ENCODE measurements at regions not wholly inside any gene's neighbourhood (a gene's known extent, or its start where the extent isn't known, plus 50 kb on each side); places are given as distances from the start of the nearest gene placed in this dataset.
"Not testable (repeated sequence)": the region's sequence is repeated elsewhere in the genome, so short reads cannot be mapped to it uniquely, and the experiment has no call there.

DNA sequence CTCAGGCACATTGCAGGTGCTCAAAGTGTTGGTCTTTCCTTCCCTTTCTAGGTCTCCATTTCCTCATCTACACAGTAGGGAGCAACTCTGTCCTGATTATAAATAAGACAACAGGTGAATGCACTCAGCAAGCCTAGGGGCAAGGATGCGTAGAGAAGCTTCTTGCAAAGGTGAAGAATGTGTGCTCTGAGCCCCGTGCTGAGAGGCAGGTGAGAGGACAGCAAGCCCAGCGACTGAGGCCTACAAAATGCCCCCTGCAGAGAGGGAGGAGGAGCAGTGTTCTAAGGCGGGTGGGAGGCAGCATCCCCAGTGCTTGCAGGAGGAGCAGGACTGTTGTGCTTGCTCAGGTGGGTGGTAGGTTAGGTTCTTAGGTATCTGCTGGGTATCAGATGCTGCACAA, 153.5 kb upstream of the ZNF337 start:
- DNase-seq; H3K36me3 ChIP-seq; H3K27ac ChIP-seq; ATAC-seq; H3K9me3 ChIP-seq; H3K4me3 ChIP-seq; H3K27me3 ChIP-seq; intact Hi-C loops (cut with DNase I): not testable (repeated sequence)
- WGBS, 2 donors = 55 to 79% methylated on average over 4 of the region's 4 CpGs
- peaks cover 0 to 22% (median 0%) of the 10 kb centered on the region in 9 donors for H3K4me1 ChIP-seq

DNA sequence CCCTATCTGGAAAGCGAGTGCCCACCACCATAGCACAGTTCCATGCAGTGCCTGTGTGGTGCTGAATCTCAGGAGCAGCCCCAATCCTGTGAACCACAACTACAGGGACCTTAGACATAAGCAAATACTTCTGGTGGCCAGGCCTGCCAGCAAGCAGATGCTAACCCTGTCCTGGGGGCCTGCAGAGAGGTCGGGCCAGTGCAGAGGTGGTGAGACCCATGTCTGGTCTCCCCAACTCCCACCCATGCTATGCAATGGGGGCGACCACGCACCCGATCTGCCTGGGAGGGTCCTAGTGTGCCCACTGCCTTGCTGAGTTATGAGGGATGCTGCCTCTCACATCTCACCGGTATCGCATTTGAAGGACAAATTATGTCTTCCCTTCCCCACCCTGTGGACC, 151.6 kb upstream of the ZNF337 start:
- ATAC-seq (no peak), DNase-seq (no peak)
- intact Hi-C loops (cut with DNase I) = no loop called here
- H3K27me3 ChIP-seq = no peaks in the 10 kb centered on the region
- H3K4me1 ChIP-seq = peaks cover 0 to 21% (median 0%) of the 10 kb centered on the region in 9 donors
- no peaks in the 10 kb centered on the region for H3K36me3 ChIP-seq
- 91 to 92% methylated on average over 7 of the region's 7 CpGs for WGBS, 2 donors
- TF ChIP-seq, protein P1, sequence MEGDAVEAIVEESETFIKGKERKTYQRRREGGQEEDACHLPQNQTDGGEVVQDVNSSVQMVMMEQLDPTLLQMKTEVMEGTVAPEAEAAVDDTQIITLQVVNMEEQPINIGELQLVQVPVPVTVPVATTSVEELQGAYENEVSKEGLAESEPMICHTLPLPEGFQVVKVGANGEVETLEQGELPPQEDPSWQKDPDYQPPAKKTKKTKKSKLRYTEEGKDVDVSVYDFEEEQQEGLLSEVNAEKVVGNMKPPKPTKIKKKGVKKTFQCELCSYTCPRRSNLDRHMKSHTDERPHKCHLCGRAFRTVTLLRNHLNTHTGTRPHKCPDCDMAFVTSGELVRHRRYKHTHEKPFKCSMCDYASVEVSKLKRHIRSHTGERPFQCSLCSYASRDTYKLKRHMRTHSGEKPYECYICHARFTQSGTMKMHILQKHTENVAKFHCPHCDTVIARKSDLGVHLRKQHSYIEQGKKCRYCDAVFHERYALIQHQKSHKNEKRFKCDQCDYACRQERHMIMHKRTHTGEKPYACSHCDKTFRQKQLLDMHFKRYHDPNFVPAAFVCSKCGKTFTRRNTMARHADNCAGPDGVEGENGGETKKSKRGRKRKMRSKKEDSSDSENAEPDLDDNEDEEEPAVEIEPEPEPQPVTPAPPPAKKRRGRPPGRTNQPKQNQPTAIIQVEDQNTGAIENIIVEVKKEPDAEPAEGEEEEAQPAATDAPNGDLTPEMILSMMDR (IDR thresholded peaks at IDR 0.05) = no peak
- no peak overlapping the region for H3K4me3 ChIP-seq
- no peaks in the 10 kb centered on the region for H3K9me3 ChIP-seq
- no peak overlapping the region for H3K27ac ChIP-seq

DNA sequence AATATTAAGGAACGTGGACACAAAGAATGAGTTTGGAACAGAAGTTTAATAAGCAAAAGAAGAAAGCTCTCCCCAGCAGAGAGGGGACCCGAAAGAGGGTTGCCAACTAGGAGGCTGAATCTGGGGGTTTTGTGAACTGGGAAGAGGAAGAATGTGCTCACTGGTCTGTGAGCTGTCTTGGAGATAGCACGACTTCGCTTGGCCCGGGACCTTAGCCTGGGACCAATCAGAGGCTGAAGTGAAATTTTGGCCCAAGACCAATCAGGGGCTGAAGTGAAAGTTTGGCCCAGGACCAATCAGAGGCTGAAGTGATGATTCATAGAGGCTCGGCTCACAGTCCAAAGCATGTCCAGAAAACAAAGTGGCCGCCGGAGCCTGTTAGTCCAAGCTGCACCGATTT, 148.0 kb upstream of the ZNF337 start:
- H3K27me3 ChIP-seq; intact Hi-C loops (cut with DNase I); H3K9me3 ChIP-seq; H3K36me3 ChIP-seq; H3K4me1 ChIP-seq; DNase-seq; H3K27ac ChIP-seq: not testable (repeated sequence)
- ATAC-seq = peak in 7 of 8 donors; percentile 44 to 83 (median 77)
- peak overlapping the region in 1 of 10 donors; percentile 11 for H3K4me3 ChIP-seq
- WGBS, 2 donors = no CpG with 5 or more reads among the region's 9 CpGs

DNA sequence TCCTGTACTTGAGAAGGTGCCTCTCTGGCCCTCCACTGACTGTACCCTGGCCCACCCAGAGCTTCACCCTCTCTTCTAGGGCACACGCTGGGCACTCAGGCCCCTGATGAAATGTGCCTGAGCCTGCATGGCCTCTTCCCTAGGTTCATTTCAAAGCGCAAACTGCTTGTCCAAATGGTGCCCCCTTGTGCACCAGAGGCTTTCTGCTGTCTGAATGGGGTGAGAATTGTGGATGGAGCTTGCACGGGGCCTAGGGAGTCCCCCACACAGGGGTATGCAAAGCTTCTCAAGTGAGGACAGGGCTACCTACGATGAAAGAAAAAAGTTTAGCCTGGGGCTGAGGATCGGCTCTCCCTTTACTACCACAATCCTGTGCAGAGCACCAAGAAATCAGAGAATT, 116.9 kb upstream of the ZNF337 start:
- H3K27ac ChIP-seq; DNase-seq; ATAC-seq; intact Hi-C loops (cut with DNase I); H3K9me3 ChIP-seq; H3K27me3 ChIP-seq; H3K36me3 ChIP-seq; H3K4me3 ChIP-seq; H3K4me1 ChIP-seq: not testable (repeated sequence)
- no CpG with 5 or more reads among the region's 5 CpGs for WGBS, 2 donors

DNA sequence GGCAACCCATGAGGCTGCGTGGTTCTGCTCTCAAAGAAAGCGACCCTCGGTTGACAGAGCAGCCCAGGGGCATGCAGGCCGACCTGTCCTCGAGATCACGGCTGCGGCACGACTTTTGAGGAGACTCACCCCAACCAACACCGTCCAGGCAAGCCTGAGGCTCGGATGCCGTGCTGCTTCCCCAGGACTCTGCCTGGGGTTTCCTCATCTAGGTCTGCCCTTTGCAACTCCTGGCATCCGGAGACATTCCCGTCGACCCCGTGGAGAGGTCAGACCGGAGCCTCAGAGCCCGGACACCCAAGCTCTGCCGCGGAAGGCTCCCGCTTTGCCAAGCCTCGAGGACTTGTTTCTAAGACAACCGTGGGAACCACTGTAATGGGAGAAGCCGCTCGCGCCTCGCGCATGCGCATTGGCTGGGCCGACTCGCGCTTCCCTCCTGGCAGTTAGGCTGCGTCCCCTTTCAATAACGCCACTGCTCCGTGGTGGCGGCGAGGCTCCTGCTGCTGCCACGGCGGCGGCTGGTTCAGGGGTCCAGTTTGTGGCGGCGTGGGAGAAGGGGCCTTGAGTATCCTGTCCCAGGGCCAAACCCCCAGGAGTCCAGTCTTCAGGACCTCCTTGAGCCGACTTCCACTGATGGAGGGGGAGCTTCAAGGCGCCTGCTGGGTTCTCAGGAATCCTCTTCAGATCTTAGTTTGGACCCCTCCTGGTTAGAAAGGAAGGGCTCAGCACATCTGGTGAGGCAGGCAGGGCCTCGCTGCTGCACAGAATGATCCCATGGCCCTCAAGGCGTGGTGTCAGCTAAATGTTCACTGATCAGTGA, 101.7 kb upstream of the ZNF337 start:
- WGBS, 2 donors = no CpG with 5 or more reads among the region's 45 CpGs
- H3K9me3 ChIP-seq; DNase-seq; H3K27me3 ChIP-seq; H3K4me1 ChIP-seq; H3K4me3 ChIP-seq; H3K27ac ChIP-seq; H3K36me3 ChIP-seq; intact Hi-C loops (cut with DNase I): not testable (repeated sequence)
- ATAC-seq = peak in 7 of 8 donors; percentile 49 to 86 (median 70)

DNA sequence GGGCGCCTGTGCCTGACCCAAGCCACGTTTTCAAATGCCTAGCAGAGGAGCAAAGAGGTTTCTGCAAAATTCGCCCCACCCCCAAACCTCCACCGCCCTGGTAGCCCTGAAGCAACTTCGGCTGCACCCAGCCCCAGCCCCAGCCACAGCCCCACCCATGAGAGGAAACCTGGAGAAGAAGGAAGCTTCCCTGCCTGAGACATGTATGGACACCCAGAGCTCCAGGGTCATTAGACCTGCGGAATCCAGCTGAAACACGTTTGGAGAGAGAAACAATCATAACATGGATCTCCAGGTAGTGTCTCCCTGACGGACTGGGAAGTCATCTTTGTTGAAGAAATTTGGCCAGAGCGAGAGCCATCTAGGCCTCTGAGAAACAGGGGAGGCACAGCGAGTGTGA, 100.4 kb upstream of the ZNF337 start:
- H3K9me3 ChIP-seq; H3K27me3 ChIP-seq; H3K27ac ChIP-seq; DNase-seq; H3K4me3 ChIP-seq; H3K4me1 ChIP-seq; H3K36me3 ChIP-seq; intact Hi-C loops (cut with DNase I); ATAC-seq: not testable (repeated sequence)
- WGBS, 2 donors = no CpG with 5 or more reads among the region's 10 CpGs

DNA sequence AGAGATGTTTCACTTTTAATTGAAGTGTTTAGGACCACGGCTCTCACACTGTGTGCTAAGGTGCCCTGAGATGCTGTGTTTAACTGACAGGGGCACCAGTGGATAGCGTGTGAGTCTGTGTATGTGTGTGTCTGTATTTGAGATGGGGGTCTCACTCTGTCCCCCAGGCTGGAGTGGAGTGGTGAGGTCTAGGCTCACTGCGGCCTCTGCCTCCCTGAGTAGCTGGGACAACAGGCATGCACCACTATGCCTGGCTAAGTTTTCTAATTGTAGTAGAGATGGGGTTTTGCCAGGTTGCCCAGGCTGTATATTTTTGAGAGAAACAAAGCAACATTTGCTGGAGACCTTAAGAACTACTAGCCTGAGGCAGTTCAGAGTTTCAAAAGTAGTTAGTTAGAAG, 80.6 kb upstream of the ZNF337 start:
- H3K27ac ChIP-seq; H3K27me3 ChIP-seq; DNase-seq; H3K4me3 ChIP-seq; H3K4me1 ChIP-seq; ATAC-seq; H3K36me3 ChIP-seq; intact Hi-C loops (cut with DNase I); H3K9me3 ChIP-seq: not testable (repeated sequence)
- 87 to 90% methylated on average over 3 of the region's 3 CpGs for WGBS, 2 donors

DNA sequence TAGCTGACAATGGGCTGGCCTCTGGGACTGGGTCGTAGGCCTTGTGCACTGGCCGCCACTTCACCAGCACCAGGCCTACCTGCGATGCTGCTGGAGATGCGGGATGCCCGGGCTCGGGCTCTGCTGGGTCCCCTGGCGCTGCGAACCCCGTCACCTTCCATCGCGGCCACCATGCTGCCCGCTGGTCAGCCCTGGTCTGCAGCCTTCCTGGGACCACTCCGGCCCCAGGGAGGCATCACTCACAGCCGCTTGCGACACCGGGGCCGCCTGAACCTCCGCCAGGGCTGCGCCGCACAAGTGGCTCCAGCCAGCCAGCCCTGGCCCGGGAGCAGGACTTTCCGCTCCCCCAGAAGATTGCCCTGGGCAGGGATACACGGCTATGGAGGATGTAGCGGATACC, 78.1 kb upstream of the ZNF337 start:
- ATAC-seq; H3K4me3 ChIP-seq; H3K9me3 ChIP-seq; DNase-seq; H3K27ac ChIP-seq; H3K4me1 ChIP-seq; H3K27me3 ChIP-seq; intact Hi-C loops (cut with DNase I); H3K36me3 ChIP-seq: not testable (repeated sequence)
- 88 to 90% methylated on average over 24 of the region's 24 CpGs for WGBS, 2 donors

DNA sequence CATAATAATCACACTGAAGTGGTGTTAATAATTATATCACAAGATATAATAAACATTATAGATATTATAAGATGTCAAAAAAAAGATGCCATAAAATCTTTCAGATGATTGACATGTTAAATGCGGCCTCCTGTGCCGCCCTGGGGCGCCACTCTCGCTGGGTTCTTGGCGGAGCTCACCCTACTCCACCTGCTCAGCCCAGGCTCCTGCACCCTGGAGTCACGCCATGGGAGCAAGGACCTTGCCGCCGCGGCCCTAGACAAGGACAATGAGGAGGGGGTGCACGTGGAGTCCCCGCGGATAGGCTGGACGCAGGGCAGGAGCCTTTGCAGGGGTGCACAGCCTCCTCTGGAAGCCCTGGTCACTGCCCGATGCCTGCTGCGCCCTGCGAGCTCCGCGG, 77.5 kb upstream of the ZNF337 start:
- ATAC-seq; DNase-seq; H3K27ac ChIP-seq; H3K4me1 ChIP-seq; H3K36me3 ChIP-seq; H3K27me3 ChIP-seq; H3K9me3 ChIP-seq; intact Hi-C loops (cut with DNase I); H3K4me3 ChIP-seq: not testable (repeated sequence)
- WGBS, 2 donors = 93 to 95% methylated on average over 13 to 14 of the region's 18 CpGs

DNA sequence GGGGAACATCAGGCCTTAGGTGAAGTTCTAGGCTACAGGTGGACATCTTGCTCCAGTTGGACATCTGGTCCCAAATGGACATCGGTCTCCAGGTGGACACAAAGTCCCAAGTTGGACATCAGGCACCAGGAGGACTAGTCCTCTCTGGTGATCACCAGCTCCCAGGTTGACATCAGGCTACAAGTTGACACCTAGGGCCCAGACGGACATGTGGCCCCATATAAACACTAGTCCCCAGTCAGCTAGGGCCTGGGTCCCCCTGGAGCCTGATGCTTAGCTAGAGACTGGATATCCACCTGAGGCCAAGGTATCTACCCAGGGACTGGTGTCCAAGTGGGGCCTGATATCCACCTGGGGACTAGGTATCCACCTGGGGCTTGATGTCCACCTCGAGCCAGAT, 75.8 kb upstream of the ZNF337 start:
- H3K9me3 ChIP-seq; ATAC-seq; H3K27ac ChIP-seq; intact Hi-C loops (cut with DNase I); DNase-seq; H3K4me3 ChIP-seq; H3K4me1 ChIP-seq; H3K27me3 ChIP-seq; H3K36me3 ChIP-seq: not testable (repeated sequence)
- WGBS, 2 donors = 85 to 92% methylated on average over 3 of the region's 3 CpGs

DNA sequence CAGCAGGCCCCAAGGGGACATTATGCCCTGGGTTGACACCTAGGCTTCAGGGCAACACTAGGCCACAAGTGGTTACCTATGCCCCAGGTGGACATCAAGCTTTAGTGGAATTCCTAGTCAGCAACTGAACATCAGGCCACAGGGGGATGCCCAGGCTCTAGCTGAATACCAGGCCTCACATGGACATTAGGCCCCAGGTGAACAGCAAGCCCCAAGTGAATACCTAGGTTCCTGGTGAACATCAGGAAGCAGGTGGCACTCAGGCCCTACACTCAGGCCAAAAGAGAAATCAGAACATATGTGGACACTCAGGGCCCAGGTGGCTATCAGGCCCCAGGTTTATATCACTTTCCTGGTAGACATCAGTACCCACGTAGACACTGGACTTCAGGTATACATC, 75.2 kb upstream of the ZNF337 start:
- H3K9me3 ChIP-seq; H3K27me3 ChIP-seq; H3K36me3 ChIP-seq; DNase-seq; intact Hi-C loops (cut with DNase I); H3K27ac ChIP-seq; H3K4me1 ChIP-seq; H3K4me3 ChIP-seq; ATAC-seq: not testable (repeated sequence)
- no CpG with 5 or more reads among the region's 1 CpG for WGBS, 2 donors

Data from heart right ventricle (tissue), 16 donors.